Activated CD4-positive, CD25-positive, alpha-beta regulatory T cell treated with anti-CD3 and anti-CD28 coated beads, Interleukin-2, amount 50 U/mL, for 16 hours (primary cell): ENCODE measurements at regions not wholly inside any gene's neighbourhood (a gene's known extent, or its start where the extent isn't known, plus 50 kb on each side); places are given as distances from the start of the nearest gene placed in this dataset.

ENCODE experiments used
- DNase-seq: peaks from one replicate; pipeline ENCODE4 v3.0.0-alpha.2; 2020; ENCODE audit warnings: low read depth, low spot score

DNA sequence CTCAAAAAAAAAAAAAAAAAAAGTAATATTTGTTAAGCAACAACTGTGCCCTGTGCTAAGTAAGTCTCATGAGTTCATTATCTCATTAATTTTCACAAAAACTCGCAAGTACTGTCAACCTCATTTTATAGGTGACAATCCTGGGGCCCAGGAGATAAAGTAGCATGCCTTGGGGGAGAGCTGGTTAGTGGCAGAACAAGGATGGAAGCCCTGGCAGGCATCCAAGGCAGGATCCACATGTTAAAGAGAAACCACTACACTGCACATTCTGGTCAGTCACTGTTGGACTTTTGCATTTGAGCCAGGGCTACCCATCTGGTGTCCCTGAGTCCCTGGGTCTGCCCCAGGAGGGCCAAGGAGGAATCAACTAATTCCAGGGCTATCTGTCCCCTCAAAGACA lies 54.6 kb downstream of the ZFP36L2 start:
- DNase-seq: no peak

DNA sequence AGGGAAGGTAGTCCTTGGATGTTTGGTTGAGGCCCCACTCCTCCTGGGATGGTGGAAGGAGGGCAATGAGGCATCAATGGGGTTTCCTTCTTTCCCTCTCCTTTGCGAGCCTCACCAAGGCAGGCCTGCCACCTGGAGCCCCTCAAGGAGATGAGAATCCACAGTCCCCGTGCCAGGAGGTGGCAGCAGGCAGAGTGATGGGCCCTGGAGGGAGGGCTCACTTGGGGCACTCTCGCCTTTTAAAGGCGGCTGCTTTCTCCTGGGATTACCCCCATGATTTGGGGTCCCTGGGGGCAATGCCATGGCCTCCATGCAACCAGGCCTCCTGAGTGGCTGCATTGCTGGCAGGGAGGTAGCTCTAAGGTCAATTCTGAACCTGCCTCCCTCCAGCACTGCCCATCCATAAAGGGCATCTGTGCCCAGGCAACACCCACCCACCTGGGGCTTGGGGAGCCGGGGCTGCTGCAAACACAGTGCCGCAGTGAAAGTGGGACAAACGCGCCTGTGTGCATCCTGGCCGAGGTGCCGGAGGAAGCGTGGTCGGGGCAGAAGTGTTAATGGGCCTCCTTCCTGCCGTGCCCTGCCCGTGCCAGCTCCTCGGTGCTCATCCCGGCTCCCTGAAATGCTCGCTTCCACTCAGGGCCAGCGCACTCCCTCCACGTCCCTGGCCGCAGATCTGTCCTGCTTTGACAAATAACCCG lies 55.9 kb downstream of the ZFP36L2 start:
- no peak for DNase-seq

DNA sequence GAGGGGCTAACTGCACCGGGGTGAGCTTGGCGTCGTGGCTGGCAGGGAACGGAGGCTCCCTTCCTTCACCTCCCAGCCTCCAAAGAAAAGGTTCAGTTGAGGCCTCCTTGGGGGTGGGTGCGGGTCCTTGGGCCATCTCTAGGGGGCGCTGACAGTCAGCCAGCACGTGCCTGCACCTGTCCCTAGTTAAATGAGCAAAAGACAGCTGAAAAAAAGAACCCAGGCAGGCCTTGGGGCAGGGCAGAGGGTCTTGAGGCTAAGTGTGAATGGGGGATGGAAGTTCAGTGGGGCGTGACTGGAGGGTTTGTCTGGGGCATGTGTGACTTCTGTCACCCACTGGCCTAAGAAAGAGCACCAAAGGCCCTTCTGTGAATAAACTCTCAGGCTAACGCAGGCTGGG lies 56.4 kb downstream of the ZFP36L2 start:
- DNase-seq: no peak

DNA sequence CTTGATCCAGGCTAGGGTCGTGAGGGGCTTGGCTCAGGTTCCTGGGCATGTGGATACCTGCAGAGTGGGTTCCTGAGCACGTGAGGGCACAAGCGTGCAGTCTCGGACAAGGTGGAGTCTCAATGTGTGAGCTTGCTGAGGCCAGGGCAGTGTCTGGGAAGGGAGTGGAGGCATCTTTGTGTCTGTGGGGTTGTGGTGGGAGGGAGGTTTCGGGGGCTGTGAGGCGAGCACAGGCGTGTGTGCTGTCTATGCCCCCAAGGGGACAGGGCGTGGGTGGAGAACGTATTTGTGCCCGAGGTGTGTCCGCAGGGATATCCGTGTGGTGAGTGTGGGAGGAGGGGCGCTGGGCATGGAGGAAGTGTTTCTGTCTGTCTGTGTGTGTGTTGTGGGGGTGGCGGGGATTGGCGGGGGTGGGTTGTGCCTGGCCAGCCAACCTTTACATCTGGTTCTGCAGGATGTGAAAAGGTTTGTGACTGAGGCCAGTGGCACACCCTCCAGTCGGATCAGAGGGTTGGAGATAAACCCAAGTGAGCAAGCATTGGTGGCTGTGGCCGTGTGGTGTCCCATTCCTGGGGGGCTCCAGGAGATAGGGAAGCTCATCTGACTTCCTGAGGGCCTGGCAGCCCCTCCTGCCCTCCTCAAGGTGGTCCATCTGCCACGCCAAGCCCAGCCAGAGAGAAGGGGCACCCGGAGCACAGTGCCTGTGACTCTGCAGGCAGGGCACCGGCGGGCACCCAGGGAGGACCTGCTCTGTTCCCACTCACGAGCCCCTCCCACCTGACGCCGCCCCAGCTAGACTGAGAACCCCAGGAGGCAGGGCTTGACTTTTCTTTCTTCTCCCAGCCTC lies 57.1 kb downstream of the ZFP36L2 start:
- DNase-seq: no peak

DNA sequence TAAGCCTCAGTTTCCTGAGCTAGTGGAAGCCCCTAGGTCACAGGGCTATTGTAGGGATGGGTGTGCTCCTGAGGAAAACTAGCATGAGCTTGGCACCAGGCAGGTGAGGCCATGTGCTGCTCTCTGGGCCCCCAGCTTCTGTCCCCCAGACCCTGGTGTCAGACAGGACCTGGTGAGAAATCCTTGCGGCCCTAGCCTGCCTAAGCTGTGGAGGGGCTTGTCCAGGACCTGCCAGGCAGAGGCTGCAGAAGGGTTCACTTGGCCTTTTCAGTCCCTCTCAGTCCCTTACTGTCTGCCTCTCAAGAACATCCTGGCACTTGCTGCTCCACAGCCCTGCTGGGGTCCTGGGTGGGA lies 58.4 kb downstream of the ZFP36L2 start:
- DNase-seq: no peak

DNA sequence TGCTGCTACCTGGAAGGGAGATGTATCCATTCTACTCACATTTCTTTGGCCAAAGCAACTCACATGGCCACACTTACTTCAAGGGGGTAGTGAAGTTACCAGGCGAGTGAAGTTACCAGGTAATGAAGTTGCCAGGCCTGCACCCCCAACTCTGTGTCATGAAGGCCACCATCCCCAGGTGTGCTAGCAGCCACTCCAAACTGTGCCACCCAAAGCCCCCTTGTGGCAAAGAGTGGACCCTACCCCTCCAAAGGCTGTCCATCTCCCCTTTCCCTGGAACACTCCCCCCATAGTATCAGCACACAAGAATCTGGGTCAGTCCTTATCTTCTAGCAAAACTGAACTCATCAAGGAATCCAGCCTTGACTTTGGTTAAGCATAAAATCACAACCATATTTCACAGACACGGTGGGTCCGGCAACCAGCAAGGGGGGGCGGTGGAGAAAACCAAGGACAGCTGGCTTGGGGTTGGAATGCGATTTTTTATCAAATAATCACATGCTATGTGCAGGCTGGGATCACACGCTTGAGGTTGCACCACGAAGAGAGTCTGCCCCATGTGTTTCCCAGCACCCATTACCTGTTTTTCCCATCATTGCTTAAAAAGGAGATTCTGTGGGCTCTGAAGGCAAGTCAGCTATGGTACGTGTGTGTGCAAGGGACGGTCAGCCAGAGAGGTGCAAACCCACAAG lies 60.9 kb downstream of the ZFP36L2 start:
- no peak for DNase-seq

DNA sequence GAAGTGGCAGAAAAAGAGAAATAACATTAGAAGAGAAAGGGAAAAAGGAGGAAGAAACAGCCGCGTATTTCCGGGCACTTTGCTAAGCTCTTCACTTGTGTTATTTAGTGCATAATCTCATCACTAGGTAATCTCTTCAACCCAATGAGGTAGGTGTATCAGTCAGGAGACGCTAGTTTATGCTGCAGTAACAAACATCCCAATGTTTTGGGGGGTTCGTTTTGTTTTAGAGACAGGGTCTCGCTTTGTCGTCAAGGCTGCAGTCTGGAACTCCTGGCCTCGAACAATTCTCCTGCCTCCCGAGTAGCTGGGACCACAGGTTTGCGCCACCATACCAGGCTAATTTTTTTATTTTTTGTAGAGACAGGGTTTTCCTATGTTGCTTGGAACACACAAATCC lies 61.7 kb downstream of the ZFP36L2 start:
- DNase-seq: no peak

DNA sequence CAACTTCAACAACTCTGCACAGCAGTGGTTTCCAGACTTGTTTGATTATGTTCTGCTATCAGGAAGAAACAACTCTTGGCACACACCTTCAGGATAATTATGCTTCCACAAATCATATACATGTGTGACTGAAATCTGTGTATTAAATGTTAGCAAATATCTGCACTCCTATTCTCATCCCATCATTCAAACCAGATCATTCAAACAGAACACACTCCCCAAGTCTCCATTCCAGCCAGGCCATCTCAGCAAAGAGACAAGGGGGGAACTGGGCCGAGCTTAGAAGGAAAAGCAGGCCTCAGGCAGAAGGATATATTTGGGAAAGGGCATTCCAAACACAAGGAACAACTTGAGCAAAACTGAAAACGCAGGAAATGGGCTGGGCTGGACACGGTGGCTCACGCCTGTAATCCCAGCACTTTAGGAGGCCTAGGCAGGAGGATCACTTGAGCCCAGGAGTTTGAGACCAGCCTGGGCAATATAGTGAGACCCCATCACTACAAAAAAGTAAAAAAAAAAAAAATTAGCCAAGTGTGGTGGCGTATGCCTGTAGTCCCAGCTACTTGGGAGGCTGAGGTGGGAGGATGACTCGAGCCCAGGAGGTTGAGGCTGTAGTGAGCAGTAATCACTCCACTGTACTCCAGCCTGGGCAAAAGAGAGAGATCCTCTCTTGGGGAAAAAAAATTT lies 62.7 kb downstream of the ZFP36L2 start:
- DNase-seq: no peak

DNA sequence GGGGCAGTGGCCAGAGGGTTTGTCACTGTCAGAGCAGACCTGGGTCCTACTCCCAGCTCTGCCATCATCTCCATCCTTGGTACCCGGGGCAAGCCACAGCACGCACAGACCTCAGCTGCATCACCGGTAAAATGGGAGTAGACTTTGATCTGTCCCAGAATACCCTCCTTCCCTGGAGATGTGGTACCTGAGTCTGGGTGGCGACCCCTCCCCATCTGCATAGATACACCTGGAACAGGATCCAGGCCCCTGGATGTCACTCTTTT lies 64.0 kb downstream of the ZFP36L2 start:
- no peak for DNase-seq

DNA sequence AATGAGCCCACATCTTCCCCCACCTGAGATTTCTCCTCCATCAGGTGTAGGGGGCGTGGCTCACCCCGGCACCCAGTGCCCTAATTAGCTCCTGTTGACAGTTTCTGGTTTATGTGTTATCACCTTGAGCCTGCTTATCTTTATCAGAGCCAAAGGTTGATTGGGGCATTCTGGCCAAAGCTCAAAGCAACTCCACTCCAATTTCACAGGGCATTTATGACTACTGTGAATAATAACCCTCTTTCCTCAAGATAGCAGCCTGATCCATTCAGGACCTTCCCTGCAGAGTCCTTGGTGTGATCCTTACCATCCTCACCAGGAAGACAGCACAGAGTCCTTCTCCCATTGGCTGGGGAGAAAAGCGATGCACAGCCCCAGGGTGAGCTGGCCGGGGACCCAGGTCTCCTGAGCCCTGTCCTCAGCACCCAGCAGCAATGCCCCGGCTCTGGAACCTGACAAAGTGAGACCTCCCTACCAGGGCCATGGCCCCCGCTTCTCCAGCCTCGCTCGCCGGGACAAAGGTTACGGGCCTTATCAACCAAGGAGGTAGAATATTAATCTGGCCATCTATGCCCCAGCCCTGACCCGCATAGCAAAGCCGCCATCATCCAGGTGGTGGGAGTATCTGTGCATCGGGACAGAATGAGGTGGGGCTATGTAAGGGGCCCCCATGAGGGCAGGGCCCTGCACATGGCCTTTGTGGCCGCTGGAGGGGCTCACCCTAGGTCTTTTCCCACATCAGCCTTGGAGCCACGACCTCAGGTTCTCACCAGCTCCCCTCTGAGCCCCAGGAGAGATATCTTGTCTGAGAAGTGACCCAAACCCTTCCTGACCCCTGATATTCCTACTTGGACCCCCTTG lies 64.5 kb downstream of the ZFP36L2 start:
- DNase-seq: no peak

DNA sequence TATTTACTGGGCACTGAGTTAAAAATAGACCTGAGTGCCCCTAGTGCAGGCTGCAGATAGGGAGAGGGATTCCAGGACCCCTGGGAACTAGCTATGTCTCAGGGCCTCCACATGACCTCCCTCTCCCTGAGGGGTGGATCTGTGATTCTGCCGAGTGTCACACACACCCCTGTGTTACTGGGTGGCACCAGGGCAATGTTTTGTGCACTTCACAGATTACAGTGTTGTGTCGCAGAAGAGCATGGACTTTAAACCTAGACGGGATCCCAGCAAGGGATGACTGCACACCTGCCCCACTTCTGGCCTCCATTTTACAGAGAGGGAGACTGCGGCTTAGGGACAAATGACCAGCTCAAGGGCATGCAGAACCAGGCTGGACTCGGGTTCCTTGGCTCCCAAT lies 65.6 kb downstream of the ZFP36L2 start:
- DNase-seq: no peak

DNA sequence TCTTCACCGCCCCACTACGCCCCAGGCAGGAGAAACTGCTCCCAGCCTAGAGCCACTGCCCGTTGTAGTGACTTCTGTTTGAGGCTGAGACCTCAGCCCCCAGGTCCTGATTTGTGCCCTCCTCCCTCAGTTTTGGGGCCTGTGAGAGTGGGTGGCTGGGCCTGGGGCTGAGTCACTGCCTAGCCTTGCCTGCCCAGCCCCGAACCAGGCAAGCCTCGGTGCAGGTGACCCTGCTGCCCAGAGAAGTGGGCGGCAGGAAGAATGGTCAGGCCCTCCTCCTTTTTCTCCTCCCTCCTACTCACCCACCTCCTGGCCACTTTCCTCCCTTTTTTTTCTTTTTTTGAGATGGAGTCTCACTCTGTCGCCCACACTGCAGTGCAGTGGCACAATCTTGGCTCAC lies 66.6 kb downstream of the ZFP36L2 start:
- no peak for DNase-seq

DNA sequence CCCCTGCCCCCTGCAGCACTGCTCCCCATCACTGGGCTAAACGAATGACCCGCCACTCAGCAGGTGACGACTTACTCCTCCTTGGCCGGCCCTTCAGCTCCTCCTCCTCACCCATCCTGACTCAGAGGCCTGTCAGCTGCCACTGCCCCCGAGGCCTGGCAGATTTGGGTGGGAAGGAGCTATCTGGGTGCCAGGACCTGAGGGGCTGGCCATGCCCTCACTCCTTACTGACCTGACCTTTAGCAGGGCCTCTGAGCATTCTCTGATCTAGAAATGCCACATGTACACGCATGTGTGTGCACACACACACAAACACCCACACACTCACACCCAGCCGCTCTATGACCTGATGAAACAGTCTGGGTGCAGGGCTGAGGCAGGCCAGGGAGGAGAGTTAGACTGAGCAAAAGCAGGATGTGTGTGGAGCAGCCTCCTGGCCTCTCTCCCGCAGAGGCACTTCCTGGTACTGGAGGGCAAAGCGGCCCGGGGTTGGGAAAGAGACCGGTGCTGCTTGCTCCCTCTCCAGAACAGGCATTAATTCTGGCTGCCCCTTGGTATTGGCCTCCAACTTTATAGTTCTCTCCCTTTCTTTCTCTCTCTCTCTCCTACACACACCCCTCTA lies 68.0 kb downstream of the ZFP36L2 start:
- DNase-seq: no peak

DNA sequence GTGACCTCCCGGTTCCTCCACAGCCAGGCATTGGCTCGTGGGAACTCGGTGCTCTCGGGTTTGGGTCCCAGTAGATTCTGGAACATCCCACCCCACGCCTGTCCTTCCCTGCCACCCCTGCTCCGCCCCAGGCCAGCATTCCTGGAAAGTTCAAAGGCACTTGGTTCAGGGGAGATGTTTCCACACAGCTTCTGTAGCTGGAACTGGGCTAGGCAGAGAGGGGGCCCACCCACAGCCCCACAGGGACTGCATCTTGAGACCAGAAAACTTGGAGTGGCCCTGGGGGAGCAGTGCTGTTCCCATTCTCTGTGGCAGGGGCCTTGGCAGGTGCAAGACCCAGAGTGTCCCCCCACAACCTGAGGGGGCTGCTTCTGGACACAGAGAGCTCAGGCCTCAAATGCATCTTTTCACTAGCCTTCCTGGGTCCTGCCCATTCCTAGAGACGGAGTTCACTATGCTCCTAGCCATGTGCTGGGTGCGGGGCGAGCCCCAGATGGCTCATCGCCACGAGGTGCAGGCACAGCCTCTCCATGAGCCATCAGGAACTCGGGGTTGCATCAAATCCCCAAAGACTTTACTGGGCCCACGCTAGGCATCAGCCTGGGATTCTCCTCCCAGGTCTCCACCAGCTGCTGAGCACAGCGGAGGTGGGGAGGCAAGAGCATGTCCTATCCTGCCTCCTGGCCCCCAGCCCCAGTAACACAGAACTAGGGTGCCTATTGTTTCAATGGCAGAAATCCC lies 68.7 kb downstream of the ZFP36L2 start:
- no peak for DNase-seq

DNA sequence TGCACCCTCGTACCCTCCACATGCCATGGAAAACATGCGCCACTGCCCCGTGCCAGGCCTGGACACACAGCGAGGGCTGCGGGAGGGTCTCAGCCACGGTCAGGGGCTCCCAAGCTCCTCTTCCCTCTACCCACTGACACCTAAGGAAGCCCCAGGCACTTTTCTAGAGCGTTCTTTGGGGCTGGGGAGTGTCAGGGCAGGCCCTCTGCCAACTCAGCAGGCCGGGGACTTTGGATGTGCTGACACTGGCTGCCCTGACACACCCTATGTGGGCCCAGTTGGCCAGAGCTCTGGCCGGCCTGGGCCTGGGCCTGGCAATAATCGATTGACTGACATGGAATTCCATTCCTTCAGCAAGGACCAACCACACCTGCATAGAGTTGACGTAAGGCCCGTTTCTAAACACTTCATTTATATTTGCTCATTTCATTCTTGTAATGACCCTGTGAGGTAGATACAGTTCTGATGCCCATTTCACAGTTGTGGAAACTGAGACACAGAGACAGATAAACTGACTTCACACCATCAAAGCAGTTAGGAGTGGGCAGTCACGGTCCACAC lies 70.5 kb downstream of the ZFP36L2 start:
- DNase-seq: no peak

DNA sequence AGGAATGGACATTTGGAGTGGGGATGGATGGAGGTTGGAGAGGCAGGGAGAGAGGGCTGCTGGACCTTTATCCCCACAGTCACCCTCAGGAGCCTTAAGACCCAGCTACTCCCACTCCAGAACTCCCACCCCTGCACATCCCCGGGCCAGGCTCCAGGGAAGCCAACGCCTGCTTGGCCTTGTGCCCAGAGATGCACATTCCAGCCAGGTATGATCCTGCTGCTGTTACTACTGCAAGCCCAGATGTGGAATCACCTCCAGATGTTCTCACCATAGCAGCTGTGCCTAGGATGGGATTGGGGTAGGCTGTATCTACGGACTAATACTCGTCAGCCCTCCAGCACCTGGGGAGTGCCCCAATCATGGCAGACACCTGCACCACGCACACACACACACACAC lies 71.7 kb downstream of the ZFP36L2 start:
- DNase-seq: no peak

DNA sequence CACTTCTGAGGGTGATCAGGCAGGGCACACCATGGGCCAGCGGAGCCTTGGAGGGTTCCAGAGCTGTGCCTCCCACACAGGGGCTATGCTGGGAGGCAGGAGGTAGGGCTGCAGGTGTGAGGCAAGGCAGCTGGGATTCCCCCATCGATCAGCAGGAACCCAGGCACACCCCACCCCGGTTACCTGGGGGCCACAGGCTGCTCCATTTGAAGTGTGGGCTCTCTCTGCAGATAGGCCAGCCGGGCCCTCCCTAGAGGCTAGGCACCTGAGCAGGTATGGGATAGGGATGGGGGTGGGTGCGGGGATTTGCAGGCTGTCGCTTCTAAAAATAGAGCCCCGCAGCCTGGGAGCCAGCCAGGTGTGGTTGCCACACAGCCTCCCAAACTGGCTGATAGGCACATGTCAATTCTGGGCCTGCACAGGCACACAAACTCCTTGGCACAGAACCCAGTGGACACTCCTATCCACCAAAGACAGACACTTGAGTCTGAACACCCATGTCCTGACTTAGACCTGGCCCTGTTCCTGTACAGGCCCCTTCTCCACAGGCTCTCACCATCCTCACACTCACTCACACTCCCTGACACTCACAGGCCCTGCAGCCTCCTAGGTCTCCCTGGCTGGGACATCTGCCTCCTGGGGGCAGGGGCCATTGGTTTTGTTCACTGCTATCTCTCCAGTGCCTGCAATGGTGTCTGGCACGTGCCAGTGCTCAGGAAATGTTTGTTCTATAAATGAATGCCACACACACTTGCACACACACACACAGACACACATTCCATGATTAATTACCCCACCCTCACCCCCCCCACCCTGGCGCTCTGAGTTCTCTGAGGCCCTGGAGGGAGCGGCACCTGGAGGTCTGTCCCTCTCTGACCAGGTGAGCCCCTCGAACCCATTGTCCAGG lies 73.4 kb downstream of the ZFP36L2 start:
- DNase-seq: no peak

DNA sequence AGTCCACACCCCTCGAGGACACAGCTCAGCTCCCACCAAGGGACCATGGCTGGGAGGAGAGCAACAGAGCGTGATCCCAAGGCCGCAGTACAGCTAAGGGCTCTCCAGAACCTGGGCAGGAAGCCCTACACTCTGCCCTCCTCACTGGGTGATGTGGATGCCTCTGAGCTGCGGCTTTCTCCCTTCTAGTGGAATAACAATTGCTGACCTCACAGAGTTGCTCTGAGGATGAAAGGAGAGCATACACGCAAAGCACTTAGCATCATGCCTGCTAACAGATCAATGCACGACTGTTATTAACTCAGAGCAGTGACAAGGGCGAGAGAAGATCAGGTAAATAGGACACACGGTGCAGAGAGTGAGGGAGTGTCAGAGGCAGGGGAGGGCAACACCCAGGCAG lies 74.2 kb downstream of the ZFP36L2 start:
- no peak for DNase-seq
